ENCODE measurements at regions not wholly inside any gene's neighbourhood (a gene's known extent, or its start where the extent isn't known, plus 50 kb on each side); places are given as distances from the start of the nearest gene placed in this dataset.

GRCh38 chr10:29914986-29915785 is 144.2 kb downstream of the JCAD start:
- DNase-seq (ENCODE audit: low read depth) = no peak
- peak; percentile 13 for FAIRE-seq
- Histone ChIP-seq H3K27me3 (ENCODE audit: control insufficient read depth, insufficient read depth, low read length) (peaks cover 3% of the 10 kb centered on the region), H3K4me3 (ENCODE audit: low read depth, low read length) (no peak overlapping the region), H3K36me3 (ENCODE audit: control insufficient read depth, insufficient read depth, low read length) (no peaks in the 10 kb centered on the region)
- no peak for TF ChIP-seq CTCF (IDR thresholded peaks at IDR 0.05; ENCODE audit: insufficient read depth, low read length, severe bottlenecking)

DNA sequence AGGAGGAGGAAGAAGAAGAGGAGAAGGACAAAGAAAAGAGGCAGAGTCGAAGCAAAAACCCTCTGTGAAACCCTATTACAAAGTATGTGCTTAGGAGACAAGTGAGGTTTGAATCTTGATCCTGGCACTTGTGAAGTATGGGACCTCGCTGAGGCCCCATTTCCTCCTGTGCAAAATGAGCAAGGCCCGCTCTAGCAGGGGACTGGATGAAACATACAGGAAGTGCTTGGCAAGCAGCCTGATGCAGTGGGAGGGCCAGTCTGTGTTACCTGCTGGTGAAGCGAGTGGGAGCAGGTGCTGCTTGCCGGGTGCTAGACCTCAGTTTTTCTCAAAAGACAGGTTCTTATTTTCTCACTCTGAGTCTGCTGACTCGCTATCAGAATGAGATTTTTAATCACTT is 150.4 kb downstream of the JCAD start:
- TF ChIP-seq CTCF (IDR thresholded peaks at IDR 0.05; ENCODE audit: insufficient read depth, low read length, severe bottlenecking) = no peak
- no peak for DNase-seq (ENCODE audit: low read depth)
- Histone ChIP-seq H3K27me3 (ENCODE audit: control insufficient read depth, insufficient read depth, low read length) (no peaks in the 10 kb centered on the region), H3K4me3 (ENCODE audit: low read depth, low read length) (no peak overlapping the region), H3K36me3 (ENCODE audit: control insufficient read depth, insufficient read depth, low read length) (no peaks in the 10 kb centered on the region)
- no peak for FAIRE-seq

DNA sequence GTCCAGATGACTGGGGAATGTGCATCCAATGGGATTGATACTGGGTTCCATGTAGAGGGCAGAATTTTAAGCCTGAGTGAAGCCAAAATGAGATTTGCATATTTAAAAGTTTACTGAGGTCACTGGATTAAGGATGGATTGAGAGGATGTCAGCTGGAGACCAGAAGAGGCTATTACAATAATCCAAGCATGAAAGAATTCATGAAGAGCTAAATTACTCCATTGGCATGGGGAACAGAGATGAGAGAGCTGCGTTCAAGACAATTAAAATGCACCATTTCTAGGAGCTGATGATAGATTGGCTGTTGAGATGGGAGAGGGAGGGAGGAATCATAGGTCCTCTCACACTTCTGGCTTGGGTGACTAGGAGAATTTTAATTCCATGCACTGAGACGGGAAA is 158.5 kb downstream of the JCAD start:
- DNase-seq (ENCODE audit: low read depth) (no peak), FAIRE-seq (no peak)
- H3K36me3 ChIP-seq (ENCODE audit: control insufficient read depth, insufficient read depth, low read length) = no peaks in the 10 kb centered on the region
- no peaks in the 10 kb centered on the region for H3K27me3 ChIP-seq (ENCODE audit: control insufficient read depth, insufficient read depth, low read length)
- no peak for TF ChIP-seq CTCF (IDR thresholded peaks at IDR 0.05; ENCODE audit: insufficient read depth, low read length, severe bottlenecking)
- H3K4me3 ChIP-seq (ENCODE audit: low read depth, low read length) = no peak overlapping the region

- DNase-seq (ENCODE audit: low read depth) (no peak), FAIRE-seq (peak; percentile 32)
- H3K4me3 ChIP-seq (ENCODE audit: low read depth, low read length) = no peak overlapping the region
- no peaks in the 10 kb centered on the region for H3K27me3 ChIP-seq (ENCODE audit: control insufficient read depth, insufficient read depth, low read length)
- H3K36me3 ChIP-seq (ENCODE audit: control insufficient read depth, insufficient read depth, low read length) = no peaks in the 10 kb centered on the region
- TF ChIP-seq CTCF (IDR thresholded peaks at IDR 0.05; ENCODE audit: insufficient read depth, low read length, severe bottlenecking) = no peak
These were observed 161.2 kb downstream of the JCAD start for GRCh38 chr10:29897999-29898716.

DNA sequence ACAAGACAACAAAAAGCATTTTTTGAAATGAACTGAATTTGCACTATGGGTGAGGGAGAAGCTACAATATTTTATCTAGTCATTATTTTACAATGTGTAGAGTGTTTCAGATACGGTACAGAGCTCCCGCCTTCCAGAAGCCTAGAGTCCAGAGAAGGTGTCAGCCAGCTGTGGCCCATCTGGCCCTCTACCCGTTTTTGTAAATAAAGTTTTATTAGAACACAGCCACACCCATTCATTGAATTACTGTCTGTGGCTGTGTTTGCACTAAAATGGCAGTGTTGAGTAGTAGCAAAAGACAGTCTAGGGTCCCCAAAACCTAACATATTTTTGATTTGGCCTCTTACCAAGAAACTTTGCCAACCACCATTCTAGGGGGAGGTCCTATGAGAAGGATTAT is 162.0 kb downstream of the JCAD start:
- Histone ChIP-seq H3K36me3 (ENCODE audit: control insufficient read depth, insufficient read depth, low read length) (no peaks in the 10 kb centered on the region), H3K4me3 (ENCODE audit: low read depth, low read length) (no peak overlapping the region), H3K27me3 (ENCODE audit: control insufficient read depth, insufficient read depth, low read length) (no peaks in the 10 kb centered on the region)
- DNase-seq (ENCODE audit: low read depth) (no peak), FAIRE-seq (no peak)
- TF ChIP-seq CTCF (IDR thresholded peaks at IDR 0.05; ENCODE audit: insufficient read depth, low read length, severe bottlenecking) = no peak
